PC-3 (cell line): ENCODE measurements at regions not wholly inside any gene's neighbourhood (a gene's known extent, or its start where the extent isn't known, plus 50 kb on each side); places are given as distances from the start of the nearest gene placed in this dataset.

Experiments
- ATAC-seq: fragments of 200-7000 bp; cut with Tn5 transposase; 2 replicates; pipeline ENCODE4 v1.9.1; 2020; ENCODE audit warnings: mild to moderate bottlenecking, moderate library complexity
- BruUV-seq: library from RNA; stranded (reverse); fragments of 400-500 nt; replicated peaks from 2 replicates; lab custom pipeline; 2021; lab: Mats Ljungman, UMichigan
- CTCF ChIA-PET: fragments of 300-600 bp; sonication (Branson Sonifier 250); formaldehyde crosslinking; loops from one replicate; lab custom pipeline; 2022; ENCODE audit warnings: antibody characterized with exemption; lab: Charles Lee
- POLR2A ChIA-PET: fragments of 300-600 bp; sonication (Branson Sonifier 250); formaldehyde crosslinking; loops from one replicate; lab custom pipeline; 2022; ENCODE audit warnings: antibody characterized with exemption; ENCODE audit not compliant: unreplicated experiment; lab: Charles Lee
- DNase-seq: peaks from one replicate; pipeline ENCODE4 v3.0.0-alpha.2; 2015
- H2AFZ ChIP-seq: fragments of 300-600 bp; sonication (generic); 2 replicates; pipeline ENCODE4 v1.6.0; 2016; ENCODE audit warnings: antibody characterized with exemption, low read length
- H3F3A ChIP-seq: fragments of 300-600 bp; sonication (generic); one replicate; pipeline ENCODE4 v1.6.0; 2017; ENCODE audit warnings: antibody characterized with exemption, low read length, control low read depth, mild to moderate bottlenecking; ENCODE audit not compliant: unreplicated experiment
- H3K27ac ChIP-seq: fragments of 300-600 bp; sonication (generic); 2 replicates; pipeline ENCODE4 v1.5.1; 2016; ENCODE audit warnings: mild to moderate bottlenecking, low read length
- H3K27me3 ChIP-seq: fragments of 300-600 bp; sonication (generic); 2 replicates; pipeline ENCODE4 v1.6.1; 2016; ENCODE audit warnings: low read length, mixed read lengths
- H3K36me3 ChIP-seq: fragments of 300-600 bp; sonication (generic); 2 replicates; pipeline ENCODE4 v1.6.1; 2016; ENCODE audit warnings: low read depth, mixed run types, low read length, mixed read lengths
- H3K4me1 ChIP-seq: fragments of 300-600 bp; sonication (generic); 2 replicates; pipeline ENCODE4 v1.5.1; 2016; ENCODE audit warnings: low read length; ENCODE audit not compliant: insufficient read depth
- H3K4me2 ChIP-seq: fragments of 300-600 bp; sonication (generic); 2 replicates; pipeline ENCODE4 v1.6.0; 2016; ENCODE audit warnings: low read length
- H3K4me3 ChIP-seq: fragments of 300-600 bp; sonication (generic); 2 replicates; pipeline ENCODE4 v1.5.1; 2016; ENCODE audit warnings: mild to moderate bottlenecking, low read length, mixed read lengths
- H3K79me2 ChIP-seq: fragments of 300-600 bp; sonication (generic); 2 replicates; pipeline ENCODE4 v1.6.1; 2017; ENCODE audit warnings: low read length, mixed read lengths
- H3K9ac ChIP-seq: fragments of 300-600 bp; sonication (generic); 2 replicates; pipeline ENCODE4 v1.6.0; 2016; ENCODE audit warnings: mild to moderate bottlenecking, low read length
- H3K9me2 ChIP-seq: fragments of 300-600 bp; sonication (generic); replicated peaks from 2 replicates; pipeline ENCODE4 v1.6.1; 2016; ENCODE audit warnings: mixed run types, low read length, mixed read lengths
- H3K9me3 ChIP-seq: fragments of 300-600 bp; sonication (generic); 2 replicates; pipeline ENCODE4 v1.6.1; 2016; ENCODE audit warnings: low read length, mixed read lengths
- H4K20me1 ChIP-seq: fragments of 300-600 bp; sonication (generic); 2 replicates; pipeline ENCODE4 v1.6.1; 2016; ENCODE audit warnings: low read length, mixed read lengths
- CTCF ChIP-seq: fragments of 300-600 bp; sonication (generic); conservative IDR thresholded peaks from 2 replicates; pipeline ENCODE4 v1.5.1; 2017; ENCODE audit warnings: antibody characterized with exemption, low read depth, mild to moderate bottlenecking, low read length
- EZH2 ChIP-seq: fragments of 300-600 bp; sonication (generic); IDR thresholded peaks from one replicate; pipeline ENCODE4 v1.6.1; 2017; ENCODE audit warnings: antibody characterized with exemption, mild to moderate bottlenecking, low read length; ENCODE audit not compliant: unreplicated experiment
- EZH2phosphoT487 ChIP-seq: fragments of 300-600 bp; sonication (generic); IDR thresholded peaks from 2 replicates; pipeline ENCODE4 v1.6.1; 2018; ENCODE audit warnings: mild to moderate bottlenecking, antibody characterized with exemption, low read length, borderline replicate concordance
- intact Hi-C: fragments of 100-400 bp; cut with micrococcal nuclease; formaldehyde crosslinking; loops from 2 replicates; pipeline ENCODE4 v1.9.0; 2023

DNA sequence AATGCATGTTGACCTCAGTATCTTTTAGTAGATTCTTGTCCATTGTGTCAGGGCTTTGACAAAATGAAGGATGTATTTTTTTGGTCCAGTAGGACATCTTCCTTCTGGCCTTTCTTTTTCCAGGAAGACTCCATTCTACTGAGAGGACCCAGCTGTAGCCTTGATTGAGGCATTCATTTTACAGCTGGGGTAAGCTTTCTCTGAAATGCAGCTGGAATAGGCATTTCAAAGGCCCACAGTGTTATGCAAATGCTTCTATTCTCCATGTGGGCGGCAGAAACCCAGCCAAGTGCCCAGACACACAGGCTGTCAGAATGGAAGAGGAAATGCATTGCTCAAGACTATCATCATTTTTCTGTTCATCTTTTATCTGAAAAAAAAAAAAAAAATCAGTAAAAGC is 629.0 kb upstream of the CDH8 start:
- H3K27ac ChIP-seq = no peak overlapping the region
- ChIA-PET CTCF (no interaction called here), POLR2A (no interaction called here)
- H4K20me1 ChIP-seq = no peaks in the 10 kb centered on the region
- H2AFZ ChIP-seq = no peak overlapping the region
- no peak overlapping the region for H3K4me2 ChIP-seq
- DNase-seq (no peak), ATAC-seq (no peak)
- no peaks in the 10 kb centered on the region for H3K4me1 ChIP-seq
- no peak overlapping the region for H3K9ac ChIP-seq
- no peaks in the 10 kb centered on the region for H3K27me3 ChIP-seq
- intact Hi-C loops = no loop called here
- H3K9me3 ChIP-seq = no peaks in the 10 kb centered on the region
- H3K9me2 ChIP-seq = no peaks in the 10 kb centered on the region
- no peaks in the 10 kb centered on the region for H3K36me3 ChIP-seq
- no peaks in the 10 kb centered on the region for H3F3A ChIP-seq
- H3K4me3 ChIP-seq = no peak overlapping the region
- H3K79me2 ChIP-seq = no peaks in the 10 kb centered on the region
- TF ChIP-seq EZH2 (no peak), CTCF (no peak), EZH2phosphoT487 (no peak)
- no TSS peak for BruUV-seq

DNA sequence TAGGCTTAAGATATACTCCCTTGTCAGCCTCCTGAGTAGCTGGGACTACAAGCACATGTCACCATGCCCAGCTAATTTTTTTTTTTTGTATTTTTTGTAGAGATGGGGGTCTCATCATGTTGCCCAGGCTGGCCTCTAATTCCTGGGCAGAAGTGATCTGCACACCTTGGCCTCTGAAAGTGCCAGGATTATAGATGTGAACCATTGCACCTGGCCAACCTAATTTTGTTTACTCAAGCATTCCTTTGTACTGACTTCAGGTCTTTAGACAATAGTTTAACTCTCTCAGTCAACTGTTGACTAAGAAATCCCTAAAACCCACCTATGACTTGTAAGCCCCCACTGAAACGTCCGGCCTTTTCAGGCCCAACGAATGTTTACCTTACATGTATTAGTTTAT is 628.3 kb upstream of the CDH8 start:
- ChIA-PET CTCF (no interaction called here), POLR2A (no interaction called here)
- intact Hi-C loops = no loop called here
- Histone ChIP-seq H3K4me2 (no peak overlapping the region), H2AFZ (no peak overlapping the region), H3F3A (no peaks in the 10 kb centered on the region), H3K4me3 (no peak overlapping the region), H3K27ac (no peak overlapping the region), H4K20me1 (no peaks in the 10 kb centered on the region), H3K9ac (no peak overlapping the region), H3K9me2 (no peaks in the 10 kb centered on the region), H3K4me1 (no peaks in the 10 kb centered on the region), H3K79me2 (no peaks in the 10 kb centered on the region), H3K36me3 (no peaks in the 10 kb centered on the region), H3K27me3 (no peaks in the 10 kb centered on the region), H3K9me3 (no peaks in the 10 kb centered on the region)
- no peak for ATAC-seq
- DNase-seq = no peak
- no peak for TF ChIP-seq EZH2
- no peak for TF ChIP-seq EZH2phosphoT487
- no peak for TF ChIP-seq CTCF
- BruUV-seq = no TSS peak

DNA sequence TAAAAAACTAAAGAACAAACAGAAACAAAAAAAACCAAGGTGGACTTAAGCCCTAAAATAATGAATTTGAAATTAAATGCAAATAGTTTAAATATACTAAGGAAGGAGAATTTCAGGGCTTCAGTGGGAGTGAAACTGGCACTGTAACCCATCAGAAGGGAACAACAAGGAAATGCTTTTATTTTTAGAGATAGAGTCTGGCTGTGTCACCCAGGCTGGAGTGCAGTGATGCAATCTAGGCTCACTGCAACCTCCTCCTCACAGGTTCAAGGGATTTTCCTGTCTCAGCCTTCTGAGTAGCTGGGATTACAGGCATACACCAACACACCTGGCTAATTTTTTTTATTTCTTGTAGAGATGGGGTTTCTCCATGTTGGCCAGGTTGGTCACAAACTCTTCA is 625.2 kb upstream of the CDH8 start:
- no peak overlapping the region for H3K27ac ChIP-seq
- no peak overlapping the region for H3K4me3 ChIP-seq
- no peak overlapping the region for H3K4me2 ChIP-seq
- no peaks in the 10 kb centered on the region for H3K27me3 ChIP-seq
- CTCF ChIA-PET = no interaction called here
- H3K36me3 ChIP-seq = no peaks in the 10 kb centered on the region
- H4K20me1 ChIP-seq = no peaks in the 10 kb centered on the region
- no peak overlapping the region for H2AFZ ChIP-seq
- H3K9me2 ChIP-seq = no peaks in the 10 kb centered on the region
- H3K9me3 ChIP-seq = no peaks in the 10 kb centered on the region
- H3K9ac ChIP-seq = no peak overlapping the region
- no peaks in the 10 kb centered on the region for H3F3A ChIP-seq
- POLR2A ChIA-PET = no interaction called here
- no TSS peak for BruUV-seq
- H3K4me1 ChIP-seq = no peaks in the 10 kb centered on the region
- no peak for DNase-seq
- intact Hi-C loops = no loop called here
- no peak for ATAC-seq
- TF ChIP-seq EZH2 = no peak
- TF ChIP-seq EZH2phosphoT487 = no peak
- no peak for TF ChIP-seq CTCF
- H3K79me2 ChIP-seq = no peaks in the 10 kb centered on the region
